Uterus (tissue), 2 donors: ENCODE measurements at regions not wholly inside any gene's neighbourhood (a gene's known extent, or its start where the extent isn't known, plus 50 kb on each side); places are given as distances from the start of the nearest gene placed in this dataset.

Experiments
- CTCF ChIP-seq, 4 experiments: fragments of 200-600 bp in 2 of 4; fragments of 450-650 bp in 2 of 4; sonication (generic) in 2 of 4; IDR thresholded peaks; one replicate each; pipeline ENCODE4 v1.5.1; 2016 to 2019; ENCODE audit warnings: antibody characterized with exemption in 4 of 4, mild to moderate bottlenecking in 2 of 4, moderate library complexity in 1 of 4
- POLR2A ChIP-seq, 2 donors: fragments of 450-650 bp; IDR thresholded peaks; one replicate each; pipeline ENCODE4 v1.6.1; 2016; ENCODE audit warnings: antibody characterized with exemption in 2 of 2, mild to moderate bottlenecking in 1 of 2, moderate library complexity in 1 of 2

GRCh38 chr5:2190549-2190948 is 307.8 kb upstream of the IRX4 start:
- TF ChIP-seq CTCF (IDR thresholded peaks at IDR 0.05) (no peak), POLR2A (IDR thresholded peaks at IDR 0.05) (no peak)
